ENCODE measurements at regions not wholly inside any gene's neighbourhood (a gene's known extent, or its start where the extent isn't known, plus 50 kb on each side); places are given as distances from the start of the nearest gene placed in this dataset.

GRCh38 chr6:33910594-33910993 is 106.8 kb upstream of the MLN start:
- no peak for ATAC-seq
- ChIA-PET RAD21 (ENCODE audit: low non-redundant PET in 1 of 2, low total read pairs in 2 of 2, uncharacterized antibody in 2 of 2, unreplicated experiment in 2 of 2) (no interaction called here), CTCF (no interaction called here)

More at GRCh38 chr6:33910594-33910993, 106.8 kb upstream of the MLN start:
- no TSS peak for BruUV-seq (replicated peaks)
- no peak for DNase-seq (ENCODE audit: low read depth, low spot score)
- no peaks in the 10 kb centered on the region for H4K20me1 ChIP-seq (ENCODE audit: insufficient read depth)
- no peaks in the 10 kb centered on the region for H3K4me1 ChIP-seq (ENCODE audit: control insufficient read depth in 1 of 2, insufficient read depth in 2 of 2, low read length in 2 of 2)
- no peaks in the 10 kb centered on the region for H3K9me3 ChIP-seq (ENCODE audit: control insufficient read depth in 1 of 2, insufficient read depth in 1 of 2, low read depth in 1 of 2, low read length in 2 of 2)
- H3K79me2 ChIP-seq (ENCODE audit: insufficient read depth, low read length): no peaks in the 10 kb centered on the region
- no peak overlapping the region for H2AFZ ChIP-seq (ENCODE audit: low read depth, low read length, poor library complexity, severe bottlenecking)
- intact Hi-C loops (cut with micrococcal nuclease): no loop called here
- no peak overlapping the region for H3K4me3 ChIP-seq (replicated peaks in 1 of 2; ENCODE audit: low read depth in 1 of 2, low read length in 2 of 2)
- H3K4me2 ChIP-seq (ENCODE audit: low read length): no peak overlapping the region
- no peak for TF ChIP-seq YY1 (IDR thresholded peaks at IDR 0.05; ENCODE audit: extremely low read depth, insufficient replicate concordance, low read depth, low read length)
- TF ChIP-seq ZNF274 (IDR thresholded peaks at IDR 0.05; ENCODE audit: low read depth, low read length): no peak
- no peak for TF ChIP-seq CEBPB (IDR thresholded peaks at IDR 0.05; ENCODE audit: low read depth)
- no peak for TF ChIP-seq RAD21 (IDR thresholded peaks at IDR 0.05; ENCODE audit: low read depth)
- TF ChIP-seq FOSL1 (IDR thresholded peaks at IDR 0.05; ENCODE audit: low read depth): no peak
- TF ChIP-seq, protein P1, sequence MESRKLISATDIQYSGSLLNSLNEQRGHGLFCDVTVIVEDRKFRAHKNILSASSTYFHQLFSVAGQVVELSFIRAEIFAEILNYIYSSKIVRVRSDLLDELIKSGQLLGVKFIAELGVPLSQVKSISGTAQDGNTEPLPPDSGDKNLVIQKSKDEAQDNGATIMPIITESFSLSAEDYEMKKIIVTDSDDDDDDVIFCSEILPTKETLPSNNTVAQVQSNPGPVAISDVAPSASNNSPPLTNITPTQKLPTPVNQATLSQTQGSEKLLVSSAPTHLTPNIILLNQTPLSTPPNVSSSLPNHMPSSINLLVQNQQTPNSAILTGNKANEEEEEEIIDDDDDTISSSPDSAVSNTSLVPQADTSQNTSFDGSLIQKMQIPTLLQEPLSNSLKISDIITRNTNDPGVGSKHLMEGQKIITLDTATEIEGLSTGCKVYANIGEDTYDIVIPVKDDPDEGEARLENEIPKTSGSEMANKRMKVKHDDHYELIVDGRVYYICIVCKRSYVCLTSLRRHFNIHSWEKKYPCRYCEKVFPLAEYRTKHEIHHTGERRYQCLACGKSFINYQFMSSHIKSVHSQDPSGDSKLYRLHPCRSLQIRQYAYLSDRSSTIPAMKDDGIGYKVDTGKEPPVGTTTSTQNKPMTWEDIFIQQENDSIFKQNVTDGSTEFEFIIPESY (IDR thresholded peaks at IDR 0.05; ENCODE audit: extremely low read depth, insufficient replicate concordance, low read length): no peak
- TF ChIP-seq TCF7L2 (IDR thresholded peaks at IDR 0.05; ENCODE audit: borderline replicate concordance, extremely low read depth, insufficient read depth, insufficient read length): no peak
- TF ChIP-seq, protein P2, sequence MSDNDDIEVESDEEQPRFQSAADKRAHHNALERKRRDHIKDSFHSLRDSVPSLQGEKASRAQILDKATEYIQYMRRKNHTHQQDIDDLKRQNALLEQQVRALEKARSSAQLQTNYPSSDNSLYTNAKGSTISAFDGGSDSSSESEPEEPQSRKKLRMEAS (IDR thresholded peaks at IDR 0.05): no peak
- no peak for TF ChIP-seq EZH2 (IDR thresholded peaks at IDR 0.05)
- no peak for TF ChIP-seq POLR2A (IDR thresholded peaks at IDR 0.05; ENCODE audit: borderline replicate concordance, extremely low read depth, insufficient read depth, insufficient read length)
- no peak for TF ChIP-seq SP1 (IDR thresholded peaks at IDR 0.05; ENCODE audit: low read depth)
- TF ChIP-seq ZFX (IDR thresholded peaks at IDR 0.05): no peak
- TF ChIP-seq CTCF (IDR thresholded peaks at IDR 0.05 in 2 of 3, conservative IDR thresholded peaks at IDR 0.05 in 1 of 3; ENCODE audit: borderline replicate concordance in 1 of 3, insufficient read depth in 1 of 3, low read depth in 2 of 3, low read length in 2 of 3): no peak
- no peak for TF ChIP-seq EZH2phosphoT487 (IDR thresholded peaks at IDR 0.05; ENCODE audit: borderline replicate concordance)
- TF ChIP-seq SIN3A (IDR thresholded peaks at IDR 0.05; ENCODE audit: low read depth): no peak
- no peak for TF ChIP-seq CBX3 (IDR thresholded peaks at IDR 0.05; ENCODE audit: low read depth)
- TF ChIP-seq EGR1 (IDR thresholded peaks at IDR 0.05; ENCODE audit: low read depth): no peak
- TF ChIP-seq ATF3 (IDR thresholded peaks at IDR 0.05): no peak
- no peak for TF ChIP-seq JUND (IDR thresholded peaks at IDR 0.05)
- POLR2A ChIA-PET: no interaction called here
- H3K27ac ChIP-seq (ENCODE audit: low read depth, low read length): no peak overlapping the region
- H3K9ac ChIP-seq (ENCODE audit: low read length): no peak overlapping the region
- no peaks in the 10 kb centered on the region for H3K36me3 ChIP-seq (ENCODE audit: control insufficient read depth in 1 of 2, insufficient read depth in 2 of 2, low read length in 2 of 2)
- no peaks in the 10 kb centered on the region for H3K9me2 ChIP-seq (ENCODE audit: insufficient read depth)
- no peaks in the 10 kb centered on the region for H3K27me3 ChIP-seq (ENCODE audit: insufficient read depth, low read length)

Measured in HCT116 (cell line).